GM18870 (cell line): ENCODE measurements at regions not wholly inside any gene's neighbourhood (a gene's known extent, or its start where the extent isn't known, plus 50 kb on each side); places are given as distances from the start of the nearest gene placed in this dataset.
"Not testable (repeated sequence)": the region's sequence is repeated elsewhere in the genome, so short reads cannot be mapped to it uniquely, and the experiment has no call there.

ENCODE experiments used
- ATAC-seq: cut with Tn5 transposase; IDR thresholded peaks from one replicate; pipeline ENCODE4 v1.9.1; 2021; ENCODE audit warnings: moderate library complexity; ENCODE audit not compliant: unreplicated experiment

DNA sequence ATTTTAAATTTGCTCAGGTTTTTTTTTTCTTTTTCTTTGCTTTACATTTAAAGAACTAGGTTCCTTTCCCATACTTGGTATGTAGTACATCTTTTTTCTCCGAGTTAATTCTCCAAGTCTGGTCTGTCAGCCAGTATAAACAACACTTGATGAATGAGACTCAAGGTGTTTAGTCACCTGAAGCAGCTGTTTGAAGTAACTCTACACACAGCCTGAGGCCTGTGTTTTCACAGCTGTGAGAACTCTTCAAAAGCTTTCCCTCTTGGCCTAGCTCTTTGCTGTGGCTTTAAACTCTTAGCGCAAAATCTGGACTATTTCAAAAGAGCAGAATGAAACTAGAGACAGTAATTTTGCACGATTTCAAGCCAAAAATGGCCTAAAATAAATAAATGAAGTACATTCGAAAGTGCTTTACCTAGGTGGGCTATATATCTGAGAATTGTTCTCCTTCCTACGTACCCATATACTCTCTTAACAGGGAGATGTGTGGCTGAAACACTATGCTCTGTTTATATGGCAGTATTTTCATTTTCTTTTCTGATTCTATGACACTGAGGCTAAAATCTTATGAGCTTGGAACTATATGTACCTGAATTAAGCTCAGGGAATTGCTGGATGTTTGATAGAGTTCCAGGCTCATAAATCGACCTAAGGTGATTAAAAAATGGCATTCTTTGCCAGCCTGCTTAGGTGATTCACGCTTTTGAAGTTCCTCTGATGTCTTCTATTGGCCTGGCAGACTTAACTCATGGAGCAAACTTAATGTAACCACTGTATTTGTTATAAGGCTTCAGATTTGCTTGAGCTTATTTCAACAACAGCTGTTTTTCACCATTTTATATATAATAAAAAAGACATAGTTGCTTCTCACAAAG is 1044.1 kb upstream of the ZEB2 start:
- no peak for ATAC-seq

DNA sequence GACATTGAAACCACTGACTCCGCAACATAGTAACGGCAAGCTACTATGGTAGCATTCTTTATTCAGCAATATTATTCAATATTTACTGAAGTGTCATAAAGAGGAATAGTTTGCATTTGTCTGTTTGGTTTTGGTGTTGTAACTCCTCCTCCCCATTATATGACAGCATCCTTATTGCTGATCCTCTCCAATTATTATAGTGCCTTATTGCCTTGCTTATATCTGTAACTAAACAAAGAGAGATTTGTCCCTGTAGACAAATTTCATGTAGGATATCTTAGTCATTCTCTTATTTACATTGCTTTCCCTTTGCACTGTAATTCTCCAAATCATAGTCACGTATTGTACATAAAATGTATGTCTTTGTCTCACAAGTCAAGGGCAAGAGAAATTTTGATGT is 1041.2 kb upstream of the ZEB2 start:
- ATAC-seq: no peak

DNA sequence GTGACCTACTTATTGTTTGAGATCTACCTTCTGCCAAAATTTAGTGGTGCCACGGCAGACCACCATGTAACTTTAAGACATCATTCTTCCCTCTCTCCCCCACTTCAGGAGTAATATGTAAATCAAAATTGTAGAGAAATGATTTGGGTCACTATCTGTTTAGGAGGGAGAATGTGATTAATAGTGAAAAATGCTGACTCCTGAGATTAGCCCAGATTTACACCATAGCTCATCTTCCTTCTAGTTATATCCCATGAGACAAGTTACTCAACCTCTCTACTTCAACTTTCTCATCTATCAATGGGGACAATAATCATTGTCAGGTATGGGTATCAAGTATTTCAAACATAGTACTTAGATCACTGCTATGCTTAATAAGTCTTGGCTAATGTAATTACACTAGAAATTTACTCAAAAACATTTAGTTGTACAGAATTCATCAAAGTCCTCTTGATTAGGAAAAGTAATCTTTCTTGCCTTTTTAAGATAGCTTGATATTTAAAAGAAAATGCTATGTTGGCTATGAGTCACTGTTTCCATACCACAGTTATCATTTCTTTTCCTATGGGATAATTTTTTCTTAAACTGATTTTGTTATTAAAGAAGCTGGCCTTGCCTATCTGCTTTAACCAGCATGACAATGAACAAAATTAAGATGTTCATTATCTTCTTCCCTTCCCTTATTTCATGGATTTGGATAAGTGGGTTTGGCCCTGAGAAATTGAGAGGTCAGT is 1038.9 kb upstream of the ZEB2 start:
- ATAC-seq: no peak

GRCh38 chr2:145555360-145555759 is 1035.4 kb upstream of the ZEB2 start:
- ATAC-seq: no peak

- ATAC-seq: no peak
Observed at GRCh38 chr2:145551686-145552085, 1031.8 kb upstream of the ZEB2 start.

GRCh38 chr2:145548479-145548878 is 1028.6 kb upstream of the ZEB2 start:
- no peak for ATAC-seq

GRCh38 chr2:145547620-145548019 is 1027.7 kb upstream of the ZEB2 start:
- no peak for ATAC-seq

GRCh38 chr2:145546091-145546490 is 1026.2 kb upstream of the ZEB2 start:
- ATAC-seq: no peak

GRCh38 chr2:145543856-145544255 is 1023.9 kb upstream of the ZEB2 start:
- no peak for ATAC-seq

DNA sequence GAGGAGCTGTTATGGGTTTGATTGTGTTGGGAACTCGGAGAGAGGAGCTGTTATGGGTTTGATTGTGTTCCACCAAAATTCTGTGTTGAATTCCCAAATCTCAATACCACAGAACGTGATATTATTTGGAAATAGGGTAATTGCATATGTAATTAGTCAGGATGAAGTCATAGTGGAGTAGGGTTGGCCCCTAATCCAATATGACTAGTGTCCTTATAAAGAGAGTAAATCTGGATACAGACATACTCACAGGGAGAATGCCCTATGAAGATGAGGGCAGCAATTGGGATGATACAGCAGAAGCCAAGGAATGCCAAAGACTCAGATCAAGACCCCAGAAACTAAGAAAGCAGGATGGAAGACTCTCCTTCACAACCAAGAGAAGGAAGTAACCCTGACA is 1023.2 kb upstream of the ZEB2 start:
- ATAC-seq: no peak

DNA sequence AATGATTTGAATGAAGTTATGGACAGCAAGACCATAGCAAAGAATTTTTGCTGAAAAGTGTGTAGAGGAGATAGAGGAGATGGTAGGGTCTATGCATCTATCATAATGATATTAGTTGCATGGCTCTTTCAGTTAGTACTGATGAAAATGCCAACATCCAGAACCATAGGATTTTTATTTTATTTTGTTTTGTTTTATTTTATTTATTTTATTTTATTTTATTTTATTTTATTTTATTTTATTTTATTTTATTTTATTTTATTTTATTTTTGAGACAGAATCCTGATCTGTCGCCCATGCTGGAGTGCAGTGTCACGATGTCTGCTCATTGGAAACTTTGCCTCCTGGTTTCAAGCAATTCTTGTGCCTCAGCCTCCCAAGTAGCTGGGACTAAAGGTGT is 1021.1 kb upstream of the ZEB2 start:
- ATAC-seq: no peak

DNA sequence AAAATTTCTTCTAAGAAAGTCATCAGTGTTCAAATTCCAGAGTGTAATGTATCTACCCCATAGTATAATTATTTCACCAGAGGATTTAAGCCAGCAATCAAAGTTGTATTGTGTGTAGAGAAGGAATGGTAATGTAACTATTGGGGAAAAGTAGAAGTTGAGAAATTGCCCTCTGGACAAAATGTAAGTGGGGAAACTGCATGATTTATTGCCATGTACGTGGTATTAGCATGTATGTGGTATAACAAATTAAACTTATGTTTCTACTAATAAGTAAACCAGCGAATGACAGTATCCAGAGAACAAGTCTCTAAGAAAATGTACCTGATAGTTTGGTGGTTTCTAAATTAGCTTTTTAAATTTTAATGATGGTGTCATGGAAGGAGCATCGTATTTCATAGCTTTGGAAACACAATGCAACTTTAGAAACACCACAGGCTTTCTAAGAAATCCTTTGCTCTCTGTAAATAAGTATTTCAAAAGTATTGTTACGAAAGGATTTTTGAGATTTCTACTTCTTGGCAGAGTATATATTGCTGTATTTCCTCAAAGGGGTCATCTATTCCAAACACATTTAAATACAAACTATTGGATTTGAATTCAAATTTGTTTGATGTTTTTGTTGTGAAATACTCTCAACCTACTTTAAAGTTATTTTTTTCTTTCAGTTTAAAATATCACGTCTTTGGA is 1018.9 kb upstream of the ZEB2 start:
- no peak for ATAC-seq

DNA sequence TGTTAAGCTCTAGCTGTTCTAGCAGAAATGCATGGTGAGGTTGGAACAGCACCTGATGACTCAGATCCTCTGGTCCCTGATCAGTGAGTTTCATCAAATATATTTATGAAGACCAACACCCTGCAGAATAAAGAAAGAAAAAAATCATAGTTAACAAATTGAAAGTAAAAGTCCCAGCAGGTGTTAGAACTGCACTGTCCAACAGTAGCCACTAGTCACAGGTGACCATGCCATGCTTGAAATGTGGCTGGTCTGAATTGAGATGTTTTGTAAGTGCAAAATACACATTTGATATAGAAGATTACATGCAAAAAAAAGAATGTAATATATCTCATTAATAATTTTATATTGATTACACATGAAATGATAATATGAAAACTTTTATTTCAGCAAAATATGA is 1010.7 kb upstream of the ZEB2 start:
- ATAC-seq: no peak

- no peak for ATAC-seq
Observed at GRCh38 chr2:145524836-145525235, 1004.9 kb upstream of the ZEB2 start.

DNA sequence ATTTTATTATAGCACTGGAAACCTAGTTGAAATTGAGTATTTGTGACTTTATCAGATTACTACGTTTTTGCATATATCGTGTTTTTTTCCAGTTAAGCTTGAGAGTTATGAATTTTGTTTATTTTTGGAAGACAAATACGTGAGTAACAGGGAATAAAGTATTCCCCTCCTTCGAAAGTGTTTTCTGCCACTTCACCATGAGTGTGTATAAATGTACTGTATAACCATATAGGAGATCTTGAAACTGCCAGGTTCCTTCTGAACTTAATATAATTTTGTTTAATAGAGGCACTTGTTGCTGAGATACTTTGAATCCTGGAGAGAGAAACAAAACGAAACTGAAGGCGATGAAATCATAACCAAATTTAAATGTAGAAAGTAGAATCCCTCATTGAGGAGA is 1004.4 kb upstream of the ZEB2 start:
- no peak for ATAC-seq

DNA sequence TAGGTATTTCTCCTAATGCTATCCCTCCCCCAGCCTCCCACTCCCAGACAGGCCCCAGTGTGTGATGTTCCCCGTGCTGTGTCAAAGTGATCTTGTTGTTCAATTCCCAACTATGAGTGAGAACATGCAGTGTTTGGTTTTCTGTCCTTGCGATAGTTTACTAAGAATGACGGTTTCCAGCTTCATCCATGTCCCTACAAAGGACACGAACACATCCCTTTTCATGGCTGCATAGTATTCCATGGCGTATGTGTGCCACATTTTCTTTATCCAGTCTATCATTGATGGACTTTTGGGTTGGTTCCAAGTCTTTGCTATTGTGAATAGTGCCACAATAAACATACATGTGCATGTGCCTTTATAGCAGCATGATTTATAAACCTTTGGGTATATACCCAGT is 999.3 kb upstream of the ZEB2 start:
- not testable (repeated sequence) for ATAC-seq

DNA sequence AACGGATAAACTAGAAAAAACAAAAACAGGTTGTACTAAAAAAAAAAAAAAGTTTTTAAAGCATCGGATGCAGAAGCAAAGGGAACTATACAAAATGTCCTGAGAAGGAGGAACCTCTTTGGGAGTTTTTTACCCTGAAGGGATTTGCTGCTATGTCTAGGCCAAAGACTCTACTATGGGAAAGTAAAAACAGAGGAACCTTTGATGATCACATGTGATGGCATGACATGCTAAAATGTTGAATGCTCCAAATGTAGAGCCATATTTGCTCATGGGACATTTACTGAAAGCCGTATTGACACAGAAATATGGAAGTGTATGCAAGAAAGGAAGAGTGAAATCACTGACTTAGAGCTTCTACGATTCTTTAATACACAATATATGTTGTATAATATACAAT is 992.0 kb upstream of the ZEB2 start:
- ATAC-seq: no peak

DNA sequence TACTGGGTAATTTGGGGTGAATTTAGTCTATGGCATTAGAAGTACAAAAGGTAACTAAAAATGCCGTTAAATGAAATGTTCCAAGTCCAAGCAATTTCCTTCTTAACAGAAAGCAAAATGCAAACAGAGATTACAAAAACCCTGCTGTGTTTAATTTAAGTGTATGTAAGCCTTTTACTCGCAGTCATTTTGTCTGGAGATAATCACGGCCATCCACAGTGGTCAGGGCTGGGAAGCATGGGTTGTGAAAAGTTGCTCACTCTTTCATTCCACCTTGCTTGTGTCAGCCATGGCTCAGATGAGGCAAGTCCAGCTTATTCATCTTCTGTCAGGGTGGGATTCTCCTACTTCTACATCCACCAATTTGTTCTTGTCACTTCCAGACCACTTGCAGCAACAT is 983.6 kb upstream of the ZEB2 start:
- no peak for ATAC-seq

- no peak for ATAC-seq
Observed at GRCh38 chr2:145501920-145502319, 982.0 kb upstream of the ZEB2 start.

DNA sequence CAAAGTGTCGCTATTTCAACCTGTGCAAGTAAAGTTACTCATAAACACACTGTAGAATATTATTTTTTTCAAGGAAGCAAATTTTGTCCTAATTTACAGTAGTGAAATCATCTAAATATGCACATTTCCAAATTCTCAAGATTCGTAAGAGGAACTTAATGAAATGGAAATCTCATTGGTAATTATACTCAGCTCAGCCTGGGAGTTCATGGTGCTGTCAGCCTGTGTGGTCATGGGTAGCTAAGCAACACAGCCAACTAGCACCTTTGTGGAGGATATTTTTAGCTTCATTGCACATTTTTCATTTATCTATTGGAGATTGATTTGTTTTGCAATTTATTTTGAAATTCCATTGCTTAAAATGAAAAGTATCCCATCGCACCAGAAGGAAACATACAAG is 975.7 kb upstream of the ZEB2 start:
- ATAC-seq: no peak

DNA sequence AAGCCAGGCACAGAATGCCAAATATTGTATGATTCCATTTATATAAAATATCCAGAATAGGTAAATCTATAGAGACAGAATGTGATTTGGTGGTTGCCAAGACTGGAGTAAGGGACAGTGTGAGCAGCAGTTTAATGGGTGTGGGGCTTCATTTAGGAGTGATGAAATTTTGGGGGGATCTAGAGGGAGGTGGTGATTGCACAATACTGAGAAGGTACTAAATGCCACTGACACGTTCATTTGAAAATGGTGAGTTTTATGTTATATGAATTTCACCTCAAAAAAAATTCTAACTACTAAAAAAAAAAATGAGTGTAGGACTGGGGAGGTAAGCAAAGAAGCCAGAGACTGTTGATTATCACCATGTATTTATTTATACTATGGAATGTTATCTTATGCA is 974.5 kb upstream of the ZEB2 start:
- ATAC-seq: no peak

- no peak for ATAC-seq
Observed at GRCh38 chr2:145488571-145488970, 968.7 kb upstream of the ZEB2 start.
